H9 (cell line): ENCODE measurements at regions not wholly inside any gene's neighbourhood (a gene's known extent, or its start where the extent isn't known, plus 50 kb on each side); places are given as distances from the start of the nearest gene placed in this dataset.

Source experiments
- DNase-seq: peaks from one replicate; pipeline ENCODE4 v3.0.0-alpha.2; 2017
- H2AFZ ChIP-seq: one replicate; pipeline ENCODE4 v1.6.1; 2013; ENCODE audit warnings: mild to moderate bottlenecking, low read length, control low read depth, moderate library complexity
- H2AK5ac ChIP-seq: 2 replicates; pipeline ENCODE4 v1.6.1; 2013; ENCODE audit warnings: low read length, control low read depth, mixed read lengths; ENCODE audit not compliant: insufficient read length
- H2BK120ac ChIP-seq: one replicate; pipeline ENCODE4 v1.6.1; 2013; ENCODE audit warnings: low read depth, mild to moderate bottlenecking, low read length, control low read depth, inconsistent platforms; ENCODE audit not compliant: poor library complexity, severe bottlenecking
- H2BK12ac ChIP-seq: 2 replicates; pipeline ENCODE4 v1.6.1; 2013; ENCODE audit warnings: low read length, control low read depth, mixed read lengths, low read depth; ENCODE audit not compliant: insufficient read length
- H2BK15ac ChIP-seq: 2 replicates; pipeline ENCODE4 v1.6.1; 2013; ENCODE audit warnings: low read depth, low read length, control low read depth
- H2BK20ac ChIP-seq: one replicate; pipeline ENCODE4 v1.6.1; 2013; ENCODE audit warnings: low read depth, mild to moderate bottlenecking, low read length, control low read depth, inconsistent platforms; ENCODE audit not compliant: poor library complexity, severe bottlenecking
- H2BK5ac ChIP-seq: 2 replicates; pipeline ENCODE4 v1.6.1; 2013; ENCODE audit warnings: low read length, control low read depth, mixed read lengths; ENCODE audit not compliant: insufficient read length
- H3K14ac ChIP-seq: 2 replicates; pipeline ENCODE4 v1.6.1; 2013; ENCODE audit warnings: low read length, control low read depth; ENCODE audit not compliant: insufficient read depth
- H3K18ac ChIP-seq: 2 replicates; pipeline ENCODE4 v1.6.1; 2013; ENCODE audit warnings: low read depth, mild to moderate bottlenecking, mixed read lengths, low read length, control low read depth; ENCODE audit not compliant: insufficient read length
- H3K23ac ChIP-seq: 2 replicates; pipeline ENCODE4 v1.6.1; 2013; ENCODE audit warnings: low read length, control low read depth, mixed read lengths, low read depth; ENCODE audit not compliant: insufficient read length
- H3K23me2 ChIP-seq: 2 replicates; pipeline ENCODE4 v1.6.1; 2013; ENCODE audit warnings: low read depth, mild to moderate bottlenecking, mixed read lengths, low read length, control low read depth; ENCODE audit not compliant: insufficient read length, poor library complexity, severe bottlenecking
- H3K27ac ChIP-seq: 2 replicates; pipeline ENCODE4 v1.5.1; 2013; ENCODE audit warnings: low read length, control low read depth, mixed read lengths, low read depth; ENCODE audit not compliant: insufficient read length
- H3K27me3 ChIP-seq: 2 replicates; pipeline ENCODE4 v1.6.1; 2013; ENCODE audit warnings: low read length, control low read depth, inconsistent platforms; ENCODE audit not compliant: insufficient read depth
- H3K4ac ChIP-seq: 2 replicates; pipeline ENCODE4 v1.6.1; 2013; ENCODE audit warnings: low read depth, mild to moderate bottlenecking, control low read depth, inconsistent platforms, low read length, moderate library complexity
- H3K4me1 ChIP-seq: 2 replicates; pipeline ENCODE4 v1.6.1; 2013; ENCODE audit warnings: low read length, control low read depth, inconsistent platforms; ENCODE audit not compliant: insufficient read depth
- H3K4me2 ChIP-seq: 2 replicates; pipeline ENCODE4 v1.6.1; 2013; ENCODE audit warnings: low read length, control low read depth, mixed read lengths; ENCODE audit not compliant: insufficient read length, insufficient read depth
- H3K56ac ChIP-seq: 2 replicates; pipeline ENCODE4 v1.6.1; 2013; ENCODE audit warnings: low read depth, mild to moderate bottlenecking, mixed read lengths, low read length, control low read depth; ENCODE audit not compliant: insufficient read length
- H3K79me1 ChIP-seq: 2 replicates; pipeline ENCODE4 v1.6.1; 2013; ENCODE audit warnings: low read depth, mild to moderate bottlenecking, moderate library complexity, low read length, control low read depth, inconsistent platforms; ENCODE audit not compliant: insufficient read depth, poor library complexity, severe bottlenecking
- H3K79me2 ChIP-seq: 2 replicates; pipeline ENCODE4 v1.6.1; 2013; ENCODE audit warnings: low read length, control low read depth, inconsistent platforms; ENCODE audit not compliant: insufficient read depth
- H3K9ac ChIP-seq: 2 replicates; pipeline ENCODE4 v1.6.1; 2013; ENCODE audit warnings: low read length, control low read depth, mixed read lengths; ENCODE audit not compliant: insufficient read length; ENCODE audit errors: extremely low read depth
- H3K9me3 ChIP-seq: one replicate; pipeline ENCODE4 v1.6.1; 2013; ENCODE audit warnings: low read depth, low read length, inconsistent platforms; ENCODE audit not compliant: control insufficient read depth
- H3T11ph ChIP-seq: one replicate; pipeline ENCODE4 v1.6.1; 2013; ENCODE audit warnings: mild to moderate bottlenecking, low read length, control low read depth, inconsistent platforms
- H4K20me1 ChIP-seq: one replicate; pipeline ENCODE4 v1.6.1; 2013; ENCODE audit not compliant: control insufficient read depth, insufficient read length, insufficient read depth
- H4K5ac ChIP-seq: 2 replicates; pipeline ENCODE4 v1.6.1; 2013; ENCODE audit warnings: low read depth, mild to moderate bottlenecking, mixed read lengths, low read length, control low read depth; ENCODE audit not compliant: insufficient read length
- H4K8ac ChIP-seq: replicated peaks from 2 replicates; pipeline ENCODE4 v1.6.1; 2013; ENCODE audit warnings: low read length, control low read depth, mixed read lengths, low read depth; ENCODE audit not compliant: insufficient read length
- H4K91ac ChIP-seq: 2 replicates; pipeline ENCODE4 v1.6.1; 2013; ENCODE audit warnings: low read depth, mild to moderate bottlenecking, moderate library complexity, mixed read lengths, low read length, control low read depth; ENCODE audit not compliant: insufficient read length
- H3K27ac Mint-ChIP-seq, 3 experiments: 2 replicates in 2 of 3; 3 replicates in 1 of 3; pipeline ENCODE4 v1.8.0; 2020 to 2021; ENCODE audit warnings: mixed read lengths in 3 of 3, mild to moderate bottlenecking in 1 of 3, moderate library complexity in 1 of 3
- H3K27me3 Mint-ChIP-seq: 2 replicates; pipeline ENCODE4 v1.8.0; 2021; ENCODE audit warnings: low read depth, mild to moderate bottlenecking, moderate library complexity, mixed read lengths
- H3K36me3 Mint-ChIP-seq, 3 experiments: 2 replicates in 2 of 3; 3 replicates in 1 of 3; pipeline ENCODE4 v1.8.0; 2020 to 2021; ENCODE audit warnings: low read depth in 3 of 3, mixed read lengths in 3 of 3; ENCODE audit not compliant: insufficient read depth in 1 of 3
- H3K4me1 Mint-ChIP-seq, 2 experiments: 2 replicates each; pipeline ENCODE4 v1.8.0; 2020; ENCODE audit warnings: mixed read lengths in 2 of 2
- H3K4me3 Mint-ChIP-seq, 2 experiments: 2 replicates in 1 of 2; 3 replicates in 1 of 2; pipeline ENCODE4 v1.8.0; 2020 to 2021; ENCODE audit warnings: mild to moderate bottlenecking in 2 of 2, mixed read lengths in 2 of 2, moderate library complexity in 1 of 2
- H3K9me3 Mint-ChIP-seq, 2 experiments: 2 replicates in 1 of 2; 3 replicates in 1 of 2; pipeline ENCODE4 v1.8.0; 2020; ENCODE audit warnings: mild to moderate bottlenecking in 2 of 2, mixed read lengths in 2 of 2, moderate library complexity in 1 of 2
- CTCF ChIP-seq: fragments of 200-600 bp; sonication (generic); conservative IDR thresholded peaks from 3 replicates; pipeline ENCODE4 v1.8.0; 2021; ENCODE audit warnings: antibody characterized with exemption, mild to moderate bottlenecking
- WGBS: extraction: QIAGEN DNeasy Blood & Tissue Kit; methylation state at CpG from one replicate; pipeline ENCODE4 v1.1.7; 2013; ENCODE audit warnings: missing lambda C conversion rate, low lambda C conversion rate, mixed read lengths; ENCODE audit not compliant: insufficient read length; ENCODE audit errors: extremely low coverage; 5-methylcytosine and 5-hydroxymethylcytosine counted together

- Histone ChIP-seq H3K4me1 (no peaks in the 10 kb centered on the region), H2BK20ac (no peak overlapping the region), H2AFZ (no peak overlapping the region), H3K23ac (no peak overlapping the region), H3K27ac (no peak overlapping the region), H3K56ac (no peak overlapping the region), H2AK5ac (no peak overlapping the region), H3K4ac (no peak overlapping the region), H3K9me3 (no peaks in the 10 kb centered on the region), H3T11ph (no peak overlapping the region), H2BK120ac (no peak overlapping the region), H3K4me2 (no peak overlapping the region), H4K8ac (no peak overlapping the region), H4K5ac (no peak overlapping the region), H3K23me2 (no peaks in the 10 kb centered on the region), H3K79me2 (0 out of 2 replicates have a peak, but pooled peaks cover 1% of the 10 kb centered on the region), H3K27me3 (no peaks in the 10 kb centered on the region), H3K14ac (no peak overlapping the region), H2BK12ac (no peak overlapping the region), H3K79me1 (no peaks in the 10 kb centered on the region), H3K18ac (no peak overlapping the region), H3K9ac (no peak overlapping the region), H4K20me1 (no peaks in the 10 kb centered on the region), H2BK15ac (no peak overlapping the region), H4K91ac (no peak overlapping the region), H2BK5ac (no peak overlapping the region)
- no peak overlapping the region for H3K4me3 Mint-ChIP-seq
- WGBS: no CpG with 5 or more reads among the region's 5 CpGs
- no peaks in the 10 kb centered on the region; the same call in 1 of the 2 replicates for H3K27me3 Mint-ChIP-seq
- H3K4me1 Mint-ChIP-seq: peaks cover 5 to 7% of the 10 kb centered on the region in 2 experiments; a peak in 2 of 4 replicates
- H3K9me3 Mint-ChIP-seq: no peaks in the 10 kb centered on the region
- TF ChIP-seq CTCF: no peak
- DNase-seq: no peak
- no peak overlapping the region for H3K27ac Mint-ChIP-seq
- H3K36me3 Mint-ChIP-seq: peaks cover 3 to 19% (median 8%) of the 10 kb centered on the region in 3 experiments; a peak in 6 of 7 replicates
These were observed 142.6 kb upstream of the CRHR1 start for GRCh38 chr17:45641541-45641940.
